ENCODE measurements at regions not wholly inside any gene's neighbourhood (a gene's known extent, or its start where the extent isn't known, plus 50 kb on each side); places are given as distances from the start of the nearest gene placed in this dataset.

DNA sequence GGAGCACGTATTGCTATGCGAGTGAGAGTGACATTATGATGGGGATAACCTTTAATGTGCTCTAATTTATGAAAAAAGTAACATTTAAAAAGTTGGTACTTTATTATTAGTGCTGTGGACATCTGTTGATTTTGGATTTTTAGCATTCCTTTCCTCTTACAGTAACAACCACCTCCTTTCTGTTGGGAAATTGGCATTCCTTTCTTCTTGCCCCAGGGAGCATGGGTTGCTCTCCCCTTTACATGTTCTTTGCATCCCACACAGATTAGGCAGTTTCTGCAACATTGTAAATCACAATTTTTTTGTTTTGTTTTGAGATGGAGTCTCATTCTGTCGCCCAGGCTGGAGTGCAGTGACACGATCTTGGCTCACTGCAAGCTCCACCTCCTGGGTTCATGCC is 300.2 kb downstream of the LPIN1 start:
- no peak for TF ChIP-seq ZNF274 (IDR thresholded peaks at IDR 0.05; ENCODE audit: low read depth, low read length)
- TF ChIP-seq YY1 (IDR thresholded peaks at IDR 0.05; ENCODE audit: insufficient read depth, insufficient read length) = no peak
